ENCODE measurements at regions not wholly inside any gene's neighbourhood (a gene's known extent, or its start where the extent isn't known, plus 50 kb on each side); places are given as distances from the start of the nearest gene placed in this dataset.
"Not testable (repeated sequence)": the region's sequence is repeated elsewhere in the genome, so short reads cannot be mapped to it uniquely, and the experiment has no call there.

DNA sequence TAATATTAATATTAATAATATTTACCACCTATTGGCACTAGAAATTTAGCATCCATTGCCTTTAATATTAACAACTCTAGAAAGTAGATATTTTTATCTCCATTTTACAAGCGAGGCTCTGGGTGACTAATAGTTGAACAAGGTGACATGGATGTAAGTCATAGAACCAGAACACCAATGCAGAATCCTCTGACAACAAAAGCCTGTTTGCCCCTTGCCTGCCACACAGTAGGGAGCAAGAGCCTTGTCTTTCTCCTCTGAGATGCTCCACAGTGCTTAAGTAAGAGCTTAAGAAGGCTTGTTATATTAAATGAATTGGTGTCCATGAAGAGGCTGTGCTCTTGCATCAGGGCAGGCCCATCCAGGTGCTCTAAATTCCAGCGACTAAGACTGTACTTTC is 51.2 kb upstream of the LBX1 start:
- H3K27ac ChIP-seq, result no peak overlapping the region
- no peak for TF ChIP-seq ZFX (IDR thresholded peaks at IDR 0.05; ENCODE audit: borderline replicate concordance)
- TF ChIP-seq, protein P1, sequence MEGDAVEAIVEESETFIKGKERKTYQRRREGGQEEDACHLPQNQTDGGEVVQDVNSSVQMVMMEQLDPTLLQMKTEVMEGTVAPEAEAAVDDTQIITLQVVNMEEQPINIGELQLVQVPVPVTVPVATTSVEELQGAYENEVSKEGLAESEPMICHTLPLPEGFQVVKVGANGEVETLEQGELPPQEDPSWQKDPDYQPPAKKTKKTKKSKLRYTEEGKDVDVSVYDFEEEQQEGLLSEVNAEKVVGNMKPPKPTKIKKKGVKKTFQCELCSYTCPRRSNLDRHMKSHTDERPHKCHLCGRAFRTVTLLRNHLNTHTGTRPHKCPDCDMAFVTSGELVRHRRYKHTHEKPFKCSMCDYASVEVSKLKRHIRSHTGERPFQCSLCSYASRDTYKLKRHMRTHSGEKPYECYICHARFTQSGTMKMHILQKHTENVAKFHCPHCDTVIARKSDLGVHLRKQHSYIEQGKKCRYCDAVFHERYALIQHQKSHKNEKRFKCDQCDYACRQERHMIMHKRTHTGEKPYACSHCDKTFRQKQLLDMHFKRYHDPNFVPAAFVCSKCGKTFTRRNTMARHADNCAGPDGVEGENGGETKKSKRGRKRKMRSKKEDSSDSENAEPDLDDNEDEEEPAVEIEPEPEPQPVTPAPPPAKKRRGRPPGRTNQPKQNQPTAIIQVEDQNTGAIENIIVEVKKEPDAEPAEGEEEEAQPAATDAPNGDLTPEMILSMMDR (IDR thresholded peaks at IDR 0.05), result no peak

- not testable (repeated sequence) for H3K27ac ChIP-seq
These were observed 51.7 kb upstream of the LBX1 start for GRCh38 chr10:101280921-101281320.

DNA sequence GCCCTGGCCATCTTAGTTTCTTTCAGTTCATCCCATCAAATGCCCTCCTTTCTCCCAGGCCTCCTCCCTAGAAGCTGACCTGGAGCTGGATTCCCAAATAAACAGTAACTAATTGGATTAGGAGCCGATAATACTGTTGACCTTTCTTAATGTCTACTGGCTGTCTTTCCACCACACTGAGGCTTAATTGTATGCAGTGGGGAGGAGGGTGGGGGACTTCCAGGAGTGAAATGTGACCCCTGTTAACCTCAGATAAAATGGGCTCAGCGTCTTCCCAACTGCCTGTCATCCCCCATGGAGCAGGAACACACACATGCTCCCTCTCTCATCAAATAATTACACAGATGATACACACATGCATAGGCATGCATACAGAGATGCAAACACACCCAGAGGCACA is 53.7 kb upstream of the LBX1 start:
- H3K27ac ChIP-seq, result no peak overlapping the region
- TF ChIP-seq ZFX (IDR thresholded peaks at IDR 0.05; ENCODE audit: borderline replicate concordance), result no peak
- TF ChIP-seq, protein P1 (IDR thresholded peaks at IDR 0.05), result no peak

- TF ChIP-seq ZFX (IDR thresholded peaks at IDR 0.05; ENCODE audit: borderline replicate concordance), result no peak
- TF ChIP-seq, protein P1 (IDR thresholded peaks at IDR 0.05), result no peak
These were observed 54.5 kb upstream of the LBX1 start for GRCh38 chr10:101283762-101284100.

GRCh38 chr10:101284101-101284743 is 55.0 kb upstream of the LBX1 start:
- H3K27ac ChIP-seq, result no peak overlapping the region
- TF ChIP-seq, protein P1 (IDR thresholded peaks at IDR 0.05), result no peak
- no peak for TF ChIP-seq ZFX (IDR thresholded peaks at IDR 0.05; ENCODE audit: borderline replicate concordance)

More at GRCh38 chr10:101283762-101284100, 54.5 kb upstream of the LBX1 start:
- no peak overlapping the region for H3K27ac ChIP-seq

- no peak overlapping the region for H3K27ac ChIP-seq
- TF ChIP-seq, protein P1 (IDR thresholded peaks at IDR 0.05), result no peak
- TF ChIP-seq ZFX (IDR thresholded peaks at IDR 0.05; ENCODE audit: borderline replicate concordance), result no peak
These were observed 55.6 kb upstream of the LBX1 start for GRCh38 chr10:101284744-101285463.

- H3K27ac ChIP-seq, result no peak overlapping the region
- TF ChIP-seq, protein P1 (IDR thresholded peaks at IDR 0.05), result no peak
- TF ChIP-seq ZFX (IDR thresholded peaks at IDR 0.05; ENCODE audit: borderline replicate concordance), result no peak
These were observed 56.3 kb upstream of the LBX1 start for GRCh38 chr10:101285519-101286070.
